Activated CD8-positive, alpha-beta T cell treated with anti-CD3 and anti-CD28 coated beads, Interleukin-2, amount 10 ng/mL, durations not matched to agents 7 days and 5 days (primary cell): ENCODE measurements at regions not wholly inside any gene's neighbourhood (a gene's known extent, or its start where the extent isn't known, plus 50 kb on each side); places are given as distances from the start of the nearest gene placed in this dataset.
"Not testable (repeated sequence)": the region's sequence is repeated elsewhere in the genome, so short reads cannot be mapped to it uniquely, and the experiment has no call there.

Experiments
- ATAC-seq: fragments of 150-1000 bp; cut with Tn5 transposase; one replicate; pipeline ENCODE4 v1.10.0; 2021; ENCODE audit warnings: moderate library complexity
- CTCF ChIA-PET: fragments of 350-600 bp; sonication (Branson Sonifier 250); formaldehyde crosslinking; loops from one replicate; lab custom pipeline; 2021; ENCODE audit warnings: antibody characterized with exemption; lab: Charles Lee
- POLR2A ChIA-PET: fragments of 350-600 bp; sonication (Branson Sonifier 250); formaldehyde crosslinking; loops from one replicate; lab custom pipeline; 2021; ENCODE audit warnings: antibody characterized with exemption; lab: Charles Lee
- DNase-seq: peaks from one replicate; pipeline ENCODE4 v3.0.0-alpha.2; 2020
- H3K27ac Mint-ChIP-seq: one replicate; pipeline ENCODE4 v1.8.0; 2021; ENCODE audit warnings: mild to moderate bottlenecking, mixed read lengths
- H3K27me3 Mint-ChIP-seq: one replicate; pipeline ENCODE4 v1.8.0; 2021; ENCODE audit warnings: low read depth, mixed read lengths
- H3K36me3 Mint-ChIP-seq: one replicate; pipeline ENCODE4 v1.8.0; 2021; ENCODE audit warnings: low read depth, mixed read lengths
- H3K4me1 Mint-ChIP-seq: one replicate; pipeline ENCODE4 v1.8.0; 2021; ENCODE audit warnings: low read depth, mixed read lengths
- H3K4me3 Mint-ChIP-seq: one replicate; pipeline ENCODE4 v1.8.0; 2021; ENCODE audit warnings: mild to moderate bottlenecking, mixed read lengths
- H3K9me3 Mint-ChIP-seq: one replicate; pipeline ENCODE4 v1.8.0; 2022; ENCODE audit warnings: mixed read lengths; ENCODE audit not compliant: insufficient read depth

- Mint-ChIP-seq H3K4me1 (no peaks in the 10 kb centered on the region), H3K27me3 (no peaks in the 10 kb centered on the region), H3K4me3 (no peak overlapping the region), H3K27ac (no peak overlapping the region), H3K9me3 (no peaks in the 10 kb centered on the region), H3K36me3 (no peaks in the 10 kb centered on the region)
- no peak for DNase-seq
- ChIA-PET CTCF (no interaction called here), POLR2A (no interaction called here)
- no peak for ATAC-seq
Observed at GRCh38 chr3:61422945-61423673, 138.3 kb upstream of the PTPRG start.

DNA sequence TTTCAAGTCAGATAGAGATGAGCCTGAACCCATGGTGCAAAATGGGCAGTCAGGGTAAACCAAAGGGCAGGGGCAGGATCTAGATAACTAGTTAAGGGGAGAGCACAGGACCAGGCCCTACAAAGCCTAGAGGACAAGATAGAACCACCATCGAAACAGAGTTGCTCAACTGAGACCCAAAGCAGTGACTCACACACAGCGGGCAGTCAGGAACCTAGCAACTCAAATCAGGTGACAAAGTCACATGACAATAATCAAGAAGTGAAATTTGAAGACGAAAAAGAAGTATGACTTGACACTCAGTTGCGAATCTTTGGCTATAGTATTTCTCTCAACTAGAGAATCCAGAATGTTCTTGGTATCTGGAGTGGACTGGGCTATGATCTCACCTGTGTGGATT, 136.0 kb upstream of the PTPRG start:
- H3K36me3 Mint-ChIP-seq = no peaks in the 10 kb centered on the region
- ATAC-seq (no peak), DNase-seq (no peak)
- H3K9me3 Mint-ChIP-seq = no peaks in the 10 kb centered on the region
- H3K27ac Mint-ChIP-seq = no peak overlapping the region
- no peak overlapping the region for H3K4me3 Mint-ChIP-seq
- ChIA-PET POLR2A (no interaction called here), CTCF (no interaction called here)
- no peaks in the 10 kb centered on the region for H3K27me3 Mint-ChIP-seq
- H3K4me1 Mint-ChIP-seq = no peaks in the 10 kb centered on the region

DNA sequence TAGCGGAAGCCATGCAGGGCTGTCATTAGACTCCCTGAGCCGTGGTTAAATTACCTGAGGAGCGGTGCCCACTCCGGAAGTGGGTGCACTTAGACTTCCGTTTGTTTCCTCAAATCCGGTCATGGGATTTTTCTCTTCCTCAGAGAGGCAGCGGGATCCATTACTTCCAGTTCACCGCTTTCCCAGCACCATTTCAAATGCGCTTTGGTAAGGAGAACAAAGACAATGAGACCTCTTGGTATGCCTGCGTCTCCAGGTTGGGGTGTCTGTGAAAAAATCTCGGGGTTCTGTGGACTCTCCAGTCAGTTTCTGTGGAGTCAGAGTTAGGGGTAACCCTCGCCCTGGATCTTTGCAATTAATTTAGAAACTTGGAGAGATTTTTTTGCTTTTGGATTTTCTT, 132.3 kb upstream of the PTPRG start:
- ChIA-PET POLR2A (no interaction called here), CTCF (no interaction called here)
- Mint-ChIP-seq H3K4me1 (no peaks in the 10 kb centered on the region), H3K9me3 (peaks cover 4% of the 10 kb centered on the region), H3K27ac (no peak overlapping the region), H3K4me3 (no peak overlapping the region), H3K36me3 (no peaks in the 10 kb centered on the region), H3K27me3 (no peaks in the 10 kb centered on the region)
- ATAC-seq (no peak), DNase-seq (no peak)

DNA sequence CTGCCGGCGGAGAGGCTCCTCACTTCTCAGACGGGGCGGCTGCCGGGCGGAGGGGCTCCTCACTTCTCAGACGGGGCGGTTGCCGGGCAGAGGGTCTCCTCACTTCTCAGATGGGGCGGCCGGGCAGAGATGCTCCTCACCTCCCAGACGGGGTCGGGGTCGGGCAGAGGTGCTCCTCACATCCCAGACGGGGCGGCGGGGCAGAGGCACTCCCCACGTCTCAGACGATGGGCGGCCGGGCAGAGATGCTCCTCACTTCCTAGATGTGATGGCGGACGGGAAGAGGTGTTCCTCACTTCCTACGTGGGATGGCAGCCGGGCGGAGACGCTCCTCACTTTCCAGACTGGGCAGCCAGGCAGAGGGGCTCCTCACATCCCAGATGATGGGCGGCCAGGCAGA, 126.5 kb upstream of the PTPRG start:
- H3K36me3 Mint-ChIP-seq, H3K27ac Mint-ChIP-seq, ATAC-seq, H3K27me3 Mint-ChIP-seq, DNase-seq, H3K4me3 Mint-ChIP-seq, H3K4me1 Mint-ChIP-seq, CTCF ChIA-PET, POLR2A ChIA-PET, H3K9me3 Mint-ChIP-seq: not testable (repeated sequence)

DNA sequence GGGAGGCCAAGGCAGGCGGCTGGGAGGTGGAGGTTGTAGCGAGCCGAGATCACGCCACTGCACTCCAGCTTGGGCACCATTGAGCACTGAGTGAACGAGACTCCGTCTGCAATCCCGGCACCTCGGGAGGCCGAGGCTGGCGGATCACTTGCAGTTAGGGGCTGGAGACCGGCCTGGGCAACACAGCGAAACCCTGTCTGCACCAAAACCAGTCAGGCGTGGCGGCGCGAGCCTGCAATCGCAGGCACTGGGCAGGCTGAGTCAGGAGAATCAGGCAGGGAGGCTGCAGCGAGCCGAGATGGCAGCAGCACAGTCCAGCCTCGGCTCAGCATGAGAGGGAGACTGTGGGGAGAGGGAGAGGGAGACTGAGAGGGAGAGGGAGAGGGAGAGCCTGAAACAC, 126.0 kb upstream of the PTPRG start:
- POLR2A ChIA-PET, ATAC-seq, H3K9me3 Mint-ChIP-seq, H3K27me3 Mint-ChIP-seq, H3K36me3 Mint-ChIP-seq, H3K4me3 Mint-ChIP-seq, H3K4me1 Mint-ChIP-seq, DNase-seq, CTCF ChIA-PET, H3K27ac Mint-ChIP-seq: not testable (repeated sequence)

- POLR2A ChIA-PET = no interaction called here
- Mint-ChIP-seq H3K4me3 (no peak overlapping the region), H3K27ac (no peak overlapping the region), H3K36me3 (no peaks in the 10 kb centered on the region), H3K9me3 (peaks cover 5% of the 10 kb centered on the region), H3K4me1 (no peaks in the 10 kb centered on the region), H3K27me3 (no peaks in the 10 kb centered on the region)
- ATAC-seq (no peak), DNase-seq (no peak)
- CTCF ChIA-PET = no interaction called here
Observed at GRCh38 chr3:61438253-61439121, 122.9 kb upstream of the PTPRG start.

DNA sequence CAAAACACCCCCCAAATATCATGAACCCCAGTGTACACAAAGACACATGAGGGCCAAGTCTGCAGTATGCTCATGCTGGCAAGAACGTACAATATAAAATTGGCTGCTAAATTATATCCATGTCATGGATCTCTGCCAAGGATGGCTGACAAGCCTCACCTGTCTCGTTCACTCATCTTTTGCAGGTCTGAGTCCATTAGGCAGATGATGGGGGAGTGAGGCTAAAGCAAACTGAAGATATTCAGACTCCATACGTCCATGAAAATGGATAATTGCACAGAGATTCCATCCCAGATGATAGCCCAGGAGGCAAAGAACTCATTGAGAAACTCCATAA, 122.3 kb upstream of the PTPRG start:
- H3K27ac Mint-ChIP-seq = no peak overlapping the region
- no peak overlapping the region for H3K4me3 Mint-ChIP-seq
- ATAC-seq = no peak
- POLR2A ChIA-PET = no interaction called here
- no peaks in the 10 kb centered on the region for H3K36me3 Mint-ChIP-seq
- H3K27me3 Mint-ChIP-seq = no peaks in the 10 kb centered on the region
- no peak for DNase-seq
- no peaks in the 10 kb centered on the region for H3K4me1 Mint-ChIP-seq
- peaks cover 5% of the 10 kb centered on the region for H3K9me3 Mint-ChIP-seq
- CTCF ChIA-PET = no interaction called here

- Mint-ChIP-seq H3K27ac (no peak overlapping the region), H3K27me3 (no peaks in the 10 kb centered on the region), H3K4me1 (no peaks in the 10 kb centered on the region), H3K4me3 (no peak overlapping the region), H3K9me3 (no peaks in the 10 kb centered on the region), H3K36me3 (no peaks in the 10 kb centered on the region)
- DNase-seq = no peak
- CTCF ChIA-PET = no interaction called here
- ATAC-seq = no peak
- POLR2A ChIA-PET = no interaction called here
Observed at GRCh38 chr3:61442696-61443095, 118.7 kb upstream of the PTPRG start.

DNA sequence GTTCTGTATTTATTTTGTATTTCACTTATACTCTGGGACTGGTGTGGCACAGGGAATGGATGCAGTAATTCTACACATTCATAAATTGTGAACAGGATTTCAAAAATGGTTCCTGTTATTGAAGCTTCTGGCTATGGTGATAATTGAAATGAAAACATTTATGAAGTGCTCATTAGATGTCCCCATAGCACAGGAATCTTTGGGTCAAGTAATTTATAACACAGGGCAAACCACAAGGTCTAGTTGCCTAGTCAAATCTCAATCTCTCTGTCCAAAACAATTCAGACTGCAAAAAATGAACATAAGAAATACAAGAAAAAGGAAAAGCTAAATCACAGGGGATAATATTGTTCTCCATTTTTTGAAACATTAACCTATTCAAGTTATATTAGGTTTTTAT, 117.5 kb upstream of the PTPRG start:
- Mint-ChIP-seq H3K4me1 (no peaks in the 10 kb centered on the region), H3K4me3 (no peak overlapping the region), H3K27me3 (no peaks in the 10 kb centered on the region), H3K9me3 (no peaks in the 10 kb centered on the region), H3K36me3 (no peaks in the 10 kb centered on the region), H3K27ac (no peak overlapping the region)
- POLR2A ChIA-PET = no interaction called here
- ATAC-seq (no peak), DNase-seq (no peak)
- CTCF ChIA-PET = no interaction called here

DNA sequence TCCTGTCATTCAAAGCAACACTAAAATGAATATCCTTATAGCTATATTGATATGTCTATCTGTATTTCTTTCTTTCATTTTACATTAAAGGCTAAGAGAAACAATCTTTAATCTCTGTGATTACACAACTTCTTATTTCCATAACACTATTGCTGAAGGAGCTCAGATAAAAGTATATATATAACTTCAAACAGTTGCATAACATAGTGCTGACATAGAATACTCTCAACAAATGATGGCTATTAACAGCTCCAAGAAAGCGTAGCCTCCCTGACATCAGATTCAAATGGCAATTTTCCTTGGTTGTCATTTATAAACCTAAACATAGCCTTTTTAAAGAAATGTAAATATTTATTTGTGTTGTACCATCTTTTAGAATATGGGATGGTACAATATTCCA, 116.6 kb upstream of the PTPRG start:
- Mint-ChIP-seq H3K4me1 (no peaks in the 10 kb centered on the region), H3K4me3 (no peak overlapping the region), H3K36me3 (no peaks in the 10 kb centered on the region), H3K9me3 (no peaks in the 10 kb centered on the region), H3K27me3 (no peaks in the 10 kb centered on the region), H3K27ac (no peak overlapping the region)
- DNase-seq (no peak), ATAC-seq (no peak)
- CTCF ChIA-PET = no interaction called here
- POLR2A ChIA-PET = no interaction called here

GRCh38 chr3:61445924-61446323, 115.4 kb upstream of the PTPRG start:
- ChIA-PET CTCF (no interaction called here), POLR2A (no interaction called here)
- no peak overlapping the region for H3K27ac Mint-ChIP-seq
- H3K27me3 Mint-ChIP-seq = no peaks in the 10 kb centered on the region
- DNase-seq (no peak), ATAC-seq (no peak)
- no peaks in the 10 kb centered on the region for H3K36me3 Mint-ChIP-seq
- H3K9me3 Mint-ChIP-seq = no peaks in the 10 kb centered on the region
- H3K4me1 Mint-ChIP-seq = no peaks in the 10 kb centered on the region
- no peak overlapping the region for H3K4me3 Mint-ChIP-seq

DNA sequence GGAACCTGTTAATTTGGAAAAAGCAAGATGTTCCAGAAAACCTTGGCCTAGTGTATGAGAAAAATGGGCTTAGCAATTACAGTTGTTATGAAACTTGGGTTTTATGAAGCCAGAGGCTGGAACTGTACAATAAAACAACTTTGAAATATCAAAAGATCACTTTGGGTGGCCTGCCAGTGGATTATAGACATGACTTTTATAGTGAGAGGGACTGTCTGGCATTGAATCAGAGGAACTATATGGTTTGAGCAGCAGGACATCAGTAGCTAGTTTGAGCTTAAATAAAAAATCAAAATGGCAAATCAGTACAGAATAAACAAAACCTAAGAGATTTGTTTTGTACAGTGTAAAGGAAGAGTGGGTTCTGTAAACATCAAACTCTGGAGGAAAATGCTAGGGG, 115.0 kb upstream of the PTPRG start:
- ATAC-seq (no peak), DNase-seq (no peak)
- no peaks in the 10 kb centered on the region for H3K9me3 Mint-ChIP-seq
- no peak overlapping the region for H3K4me3 Mint-ChIP-seq
- H3K27me3 Mint-ChIP-seq = no peaks in the 10 kb centered on the region
- ChIA-PET CTCF (no interaction called here), POLR2A (no interaction called here)
- no peaks in the 10 kb centered on the region for H3K4me1 Mint-ChIP-seq
- H3K36me3 Mint-ChIP-seq = no peaks in the 10 kb centered on the region
- H3K27ac Mint-ChIP-seq = no peak overlapping the region
